Nephron progenitor cell (in vitro differentiated cells): ENCODE measurements at regions not wholly inside any gene's neighbourhood (a gene's known extent, or its start where the extent isn't known, plus 50 kb on each side); places are given as distances from the start of the nearest gene placed in this dataset.
"Not testable (repeated sequence)": the region's sequence is repeated elsewhere in the genome, so short reads cannot be mapped to it uniquely, and the experiment has no call there.

Experiments used
- DNase-seq: peaks from one replicate; pipeline ENCODE4 v3.0.0; 2021
- H3K27ac Mint-ChIP-seq: 2 replicates; pipeline ENCODE4 v1.8.0; 2021; ENCODE audit warnings: mild to moderate bottlenecking, moderate library complexity, mixed read lengths
- H3K27me3 Mint-ChIP-seq: 2 replicates; pipeline ENCODE4 v1.8.0; 2021; ENCODE audit warnings: mild to moderate bottlenecking, low read depth, mixed read lengths; ENCODE audit not compliant: poor library complexity
- H3K36me3 Mint-ChIP-seq: 2 replicates; pipeline ENCODE4 v1.8.0; 2021; ENCODE audit warnings: low read depth, mixed read lengths
- H3K4me1 Mint-ChIP-seq: 2 replicates; pipeline ENCODE4 v1.8.0; 2021; ENCODE audit warnings: mixed read lengths
- H3K4me3 Mint-ChIP-seq: 2 replicates; pipeline ENCODE4 v1.8.0; 2021; ENCODE audit warnings: mild to moderate bottlenecking, moderate library complexity, mixed read lengths
- H3K9me3 Mint-ChIP-seq: 2 replicates; pipeline ENCODE4 v1.8.0; 2021; ENCODE audit warnings: mild to moderate bottlenecking, moderate library complexity, mixed read lengths
- TF ChIP-seq, protein P1 (sequence below): fragments of 200-600 bp; sonication (generic); IDR thresholded peaks from 2 replicates; pipeline ENCODE4 v1.5.0; 2021; ENCODE audit warnings: antibody characterized with exemption

DNA sequence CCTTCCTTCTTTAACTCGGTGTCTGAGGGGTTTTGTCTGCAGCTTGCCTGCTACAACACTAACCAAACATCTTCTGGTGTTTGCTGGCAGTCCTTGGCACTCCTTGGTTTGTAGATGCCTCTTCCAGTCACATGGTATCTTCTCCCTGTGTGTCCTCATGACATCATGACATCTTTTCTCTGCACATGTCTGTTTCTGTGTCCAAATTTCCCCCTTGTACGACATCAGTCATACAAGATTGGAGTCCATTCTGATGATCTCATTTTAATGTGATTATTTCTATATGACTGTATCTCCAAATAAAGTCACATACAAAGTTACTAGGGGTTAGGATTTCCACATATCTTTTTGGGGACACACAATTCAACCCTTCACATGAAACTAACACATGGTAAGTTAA, 152.3 kb upstream of the LRRN1 start:
- no peak for DNase-seq
- H3K27me3 Mint-ChIP-seq, result peaks cover 3% of the 10 kb centered on the region
- peaks cover 17% of the 10 kb centered on the region for H3K4me1 Mint-ChIP-seq
- no peak overlapping the region for H3K4me3 Mint-ChIP-seq
- peak overlapping the region; percentile 9 for H3K27ac Mint-ChIP-seq
- H3K9me3 Mint-ChIP-seq, result no peaks in the 10 kb centered on the region
- H3K36me3 Mint-ChIP-seq, result no peaks in the 10 kb centered on the region
- TF ChIP-seq, protein P1, sequence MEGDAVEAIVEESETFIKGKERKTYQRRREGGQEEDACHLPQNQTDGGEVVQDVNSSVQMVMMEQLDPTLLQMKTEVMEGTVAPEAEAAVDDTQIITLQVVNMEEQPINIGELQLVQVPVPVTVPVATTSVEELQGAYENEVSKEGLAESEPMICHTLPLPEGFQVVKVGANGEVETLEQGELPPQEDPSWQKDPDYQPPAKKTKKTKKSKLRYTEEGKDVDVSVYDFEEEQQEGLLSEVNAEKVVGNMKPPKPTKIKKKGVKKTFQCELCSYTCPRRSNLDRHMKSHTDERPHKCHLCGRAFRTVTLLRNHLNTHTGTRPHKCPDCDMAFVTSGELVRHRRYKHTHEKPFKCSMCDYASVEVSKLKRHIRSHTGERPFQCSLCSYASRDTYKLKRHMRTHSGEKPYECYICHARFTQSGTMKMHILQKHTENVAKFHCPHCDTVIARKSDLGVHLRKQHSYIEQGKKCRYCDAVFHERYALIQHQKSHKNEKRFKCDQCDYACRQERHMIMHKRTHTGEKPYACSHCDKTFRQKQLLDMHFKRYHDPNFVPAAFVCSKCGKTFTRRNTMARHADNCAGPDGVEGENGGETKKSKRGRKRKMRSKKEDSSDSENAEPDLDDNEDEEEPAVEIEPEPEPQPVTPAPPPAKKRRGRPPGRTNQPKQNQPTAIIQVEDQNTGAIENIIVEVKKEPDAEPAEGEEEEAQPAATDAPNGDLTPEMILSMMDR, result no peak

DNA sequence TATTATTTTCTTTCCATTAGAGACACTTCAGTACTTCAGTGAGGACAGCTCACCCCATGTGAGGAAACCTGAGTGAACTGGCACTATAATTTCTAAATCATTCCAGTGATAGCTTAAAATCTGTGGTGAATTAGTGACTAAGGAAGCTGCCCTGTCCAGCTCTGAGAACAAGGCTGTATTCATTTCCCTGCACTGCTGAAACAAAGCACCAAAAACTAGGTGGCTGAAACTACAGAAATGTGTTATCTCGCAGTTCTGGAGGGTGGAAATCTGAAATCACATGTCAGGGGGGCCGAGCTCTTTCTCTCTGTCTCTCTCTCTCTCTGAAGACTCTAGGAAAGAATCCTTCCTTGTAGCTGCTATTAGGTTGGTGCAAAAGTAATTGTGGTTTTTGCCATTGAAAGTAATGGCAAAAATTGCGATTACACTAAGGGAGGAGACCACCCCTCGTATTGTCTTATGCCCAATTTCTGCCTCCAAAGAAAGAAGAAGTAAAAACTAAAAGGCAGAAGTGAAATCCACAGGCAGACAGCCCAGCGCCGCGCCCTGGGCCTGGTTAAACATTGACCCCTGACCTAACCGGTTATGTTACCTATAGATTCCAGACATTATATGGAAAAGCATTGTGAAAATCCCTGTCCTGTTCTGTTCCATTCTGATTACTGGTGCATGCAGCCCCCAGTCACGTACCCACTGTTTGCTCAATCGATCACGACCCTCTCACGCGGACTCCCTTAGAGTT, 153.0 kb upstream of the LRRN1 start:
- not testable (repeated sequence) for H3K27me3 Mint-ChIP-seq, H3K27ac Mint-ChIP-seq, H3K36me3 Mint-ChIP-seq, DNase-seq, H3K9me3 Mint-ChIP-seq, H3K4me3 Mint-ChIP-seq
- peaks cover 17% of the 10 kb centered on the region for H3K4me1 Mint-ChIP-seq

DNA sequence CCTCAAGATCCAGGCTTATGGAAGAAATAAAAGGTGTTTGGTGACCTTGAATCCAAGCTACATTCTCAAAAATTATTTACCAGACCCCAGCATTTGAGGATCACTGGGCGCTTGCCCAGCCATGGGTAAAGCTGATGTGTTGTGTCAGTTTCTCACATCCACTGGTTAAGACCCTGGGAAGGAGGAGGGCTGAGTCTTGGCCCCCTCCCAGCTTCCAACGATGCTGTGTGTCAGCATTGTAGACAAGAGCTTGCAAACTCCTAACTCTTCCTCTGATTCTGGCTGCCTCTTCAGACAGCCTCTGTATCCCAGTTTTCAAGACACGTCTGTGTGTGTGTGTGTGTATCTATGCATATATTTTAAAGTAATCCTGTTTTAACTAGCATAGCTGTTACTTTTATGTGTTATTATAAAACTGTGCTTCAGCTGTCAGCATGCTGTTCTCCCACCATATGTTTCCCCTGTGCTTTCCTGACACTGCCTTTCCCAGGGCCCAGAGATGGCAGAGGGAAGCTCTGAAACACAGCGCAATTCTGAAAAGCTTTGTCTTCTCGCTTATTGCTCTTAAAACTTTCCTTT, 157.3 kb upstream of the LRRN1 start:
- Mint-ChIP-seq H3K27ac (no peak overlapping the region), H3K27me3 (no peaks in the 10 kb centered on the region), H3K36me3 (no peaks in the 10 kb centered on the region), H3K4me3 (no peak overlapping the region), H3K9me3 (no peaks in the 10 kb centered on the region), H3K4me1 (peaks cover 8% of the 10 kb centered on the region)
- no peak for DNase-seq
- TF ChIP-seq, protein P1, result no peak

DNA sequence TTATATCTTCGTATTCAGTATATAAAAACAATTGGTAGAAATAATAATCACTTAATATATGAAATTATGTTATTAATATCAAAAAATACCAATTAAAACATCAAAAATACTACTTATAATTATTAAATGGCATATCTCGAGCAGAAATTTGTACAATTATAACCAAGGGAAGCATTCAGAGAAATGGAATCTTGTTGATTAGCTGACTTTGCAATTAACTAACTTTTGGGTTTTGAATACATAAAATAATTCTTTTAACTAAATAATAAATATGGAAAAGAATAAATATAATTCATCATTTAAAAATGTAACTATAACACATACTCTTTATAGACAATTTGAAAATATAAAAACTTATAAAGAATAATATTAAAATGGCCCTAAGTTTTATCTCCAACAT, 160.2 kb upstream of the LRRN1 start:
- H3K9me3 Mint-ChIP-seq, result no peaks in the 10 kb centered on the region
- DNase-seq, result no peak
- no peaks in the 10 kb centered on the region for H3K36me3 Mint-ChIP-seq
- TF ChIP-seq, protein P1, result no peak
- no peak overlapping the region for H3K27ac Mint-ChIP-seq
- no peaks in the 10 kb centered on the region for H3K4me1 Mint-ChIP-seq
- no peaks in the 10 kb centered on the region for H3K27me3 Mint-ChIP-seq
- no peak overlapping the region for H3K4me3 Mint-ChIP-seq

DNA sequence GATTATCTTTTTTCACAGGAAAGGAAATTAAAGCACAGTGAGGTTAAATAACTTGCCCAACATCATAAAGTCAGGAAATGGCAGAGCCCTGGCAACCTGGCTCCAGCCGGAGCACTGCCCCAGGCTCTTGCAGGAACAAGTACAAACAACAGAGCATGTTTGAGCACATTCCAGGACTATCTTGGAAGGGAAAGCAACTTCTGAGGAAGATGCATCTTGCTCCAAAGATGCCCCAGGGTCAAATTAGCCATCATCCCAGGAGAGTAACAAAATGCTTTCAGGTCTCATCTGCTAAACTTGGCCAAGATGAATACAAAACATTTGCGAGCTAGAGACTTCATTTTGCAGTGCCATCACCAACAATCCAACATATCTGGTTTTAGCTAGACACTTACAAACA, 162.4 kb upstream of the LRRN1 start:
- H3K27me3 Mint-ChIP-seq, result no peaks in the 10 kb centered on the region
- no peaks in the 10 kb centered on the region for H3K36me3 Mint-ChIP-seq
- no peak overlapping the region for H3K27ac Mint-ChIP-seq
- no peak for DNase-seq
- no peaks in the 10 kb centered on the region for H3K4me1 Mint-ChIP-seq
- TF ChIP-seq, protein P1, result no peak
- H3K9me3 Mint-ChIP-seq, result no peaks in the 10 kb centered on the region
- no peak overlapping the region for H3K4me3 Mint-ChIP-seq

DNA sequence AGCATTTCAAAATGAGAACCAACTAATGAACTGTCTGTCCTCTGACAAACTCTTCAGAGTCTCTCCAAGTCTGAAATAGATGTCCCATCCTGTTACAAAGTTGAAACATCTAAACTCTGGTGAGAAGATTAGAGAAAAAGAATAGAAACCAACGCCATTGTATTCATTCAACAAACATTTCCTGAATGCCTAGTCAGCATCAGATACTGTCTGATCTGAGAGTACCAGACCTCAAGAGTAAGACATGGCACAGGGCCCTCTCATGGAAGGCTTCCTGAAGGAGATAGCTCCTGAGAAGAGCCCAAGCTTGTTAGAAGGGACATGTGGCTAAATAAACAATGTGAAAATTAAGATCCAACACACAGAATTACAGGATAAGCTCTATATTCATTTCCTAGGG, 164.1 kb upstream of the LRRN1 start:
- Mint-ChIP-seq H3K4me1 (no peaks in the 10 kb centered on the region), H3K27ac (no peak overlapping the region), H3K9me3 (no peaks in the 10 kb centered on the region), H3K27me3 (no peaks in the 10 kb centered on the region), H3K36me3 (no peaks in the 10 kb centered on the region), H3K4me3 (no peak overlapping the region)
- DNase-seq, result no peak
- TF ChIP-seq, protein P1, result no peak
